HG02623 (cell line): ENCODE measurements at regions not wholly inside any gene's neighbourhood (a gene's known extent, or its start where the extent isn't known, plus 50 kb on each side); places are given as distances from the start of the nearest gene placed in this dataset.
A peak's percentile ranks its signal among the peaks of the same experiment; 100 is the strongest.

Experiments
- ATAC-seq: cut with Tn5 transposase; IDR thresholded peaks from one replicate; pipeline ENCODE4 v1.9.1; 2021; ENCODE audit warnings: moderate library complexity; ENCODE audit not compliant: unreplicated experiment

DNA sequence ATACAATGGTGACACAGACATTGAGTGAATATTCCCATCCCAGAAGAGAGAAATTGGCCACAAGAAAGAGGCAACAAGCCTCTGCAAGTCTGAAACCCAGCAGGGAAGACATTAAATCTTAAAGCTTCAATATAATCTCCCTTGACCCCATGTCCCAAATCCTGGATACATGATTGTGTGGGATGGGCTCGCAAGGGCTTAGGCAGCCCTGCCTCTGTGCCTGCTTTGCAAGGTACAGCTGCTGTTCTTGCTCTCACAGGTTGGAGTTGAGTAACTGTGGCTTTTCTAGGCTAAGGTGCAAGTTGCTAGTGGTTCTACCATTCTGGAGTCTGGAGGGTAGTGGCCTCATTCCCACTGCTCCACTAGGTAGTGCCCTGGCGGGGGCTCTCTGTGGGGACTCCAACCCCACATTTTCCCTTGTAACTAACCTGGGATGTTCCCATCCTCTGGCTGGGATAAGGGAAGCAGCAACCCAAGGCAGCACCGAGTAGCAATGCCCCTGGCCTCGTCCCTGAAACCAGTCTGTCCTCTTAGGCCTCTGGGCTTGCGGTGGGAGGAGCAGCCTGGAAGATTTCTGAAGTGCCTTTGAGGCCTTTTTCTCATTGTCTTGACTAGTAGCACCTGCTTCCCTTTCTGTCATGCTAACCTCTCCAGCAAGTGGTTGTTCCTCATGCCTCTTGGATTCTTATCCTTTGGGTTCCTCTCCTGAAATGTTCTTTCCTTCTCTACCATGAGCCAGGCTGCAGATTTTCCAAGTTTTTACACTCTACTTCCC is 90.0 kb downstream of the FAM174B start:
- no peak for ATAC-seq

DNA sequence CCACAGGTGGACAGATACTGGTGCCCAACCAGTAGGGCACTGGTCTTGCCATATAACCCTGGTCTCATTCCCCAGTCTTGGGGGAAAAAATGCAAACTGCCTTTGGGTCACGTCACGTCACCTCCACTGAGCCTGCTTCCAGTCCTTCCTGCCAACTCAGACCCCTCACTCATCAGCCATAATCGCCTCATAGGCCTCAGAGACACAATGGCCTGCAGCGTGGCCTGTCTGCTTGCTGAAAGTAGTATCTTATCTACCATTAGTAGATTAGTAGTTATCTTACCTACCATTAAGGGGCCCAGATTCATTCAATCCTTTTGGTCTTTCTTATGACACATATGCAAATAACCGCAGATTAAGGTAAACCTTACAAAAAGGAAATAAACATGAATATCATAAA is 93.8 kb downstream of the FAM174B start:
- ATAC-seq, result no peak

DNA sequence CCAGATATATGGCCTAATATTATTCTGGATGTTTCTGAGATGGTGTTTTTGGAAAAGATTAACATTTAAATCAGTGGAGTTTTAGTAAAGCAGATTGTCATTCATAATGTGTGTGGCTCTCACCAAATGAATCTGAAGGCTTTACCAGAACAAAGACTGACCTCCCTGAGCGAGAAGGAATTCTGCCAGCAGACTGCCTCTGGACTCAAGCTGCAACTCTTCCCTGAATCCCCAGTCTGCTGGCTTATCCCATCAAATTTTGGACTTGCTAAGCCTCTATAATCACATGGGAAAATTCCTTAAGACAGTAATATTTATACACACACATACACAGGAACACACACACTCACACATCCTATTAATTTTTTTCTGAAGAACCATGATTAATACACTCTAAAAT is 102.3 kb downstream of the FAM174B start:
- no peak for ATAC-seq

DNA sequence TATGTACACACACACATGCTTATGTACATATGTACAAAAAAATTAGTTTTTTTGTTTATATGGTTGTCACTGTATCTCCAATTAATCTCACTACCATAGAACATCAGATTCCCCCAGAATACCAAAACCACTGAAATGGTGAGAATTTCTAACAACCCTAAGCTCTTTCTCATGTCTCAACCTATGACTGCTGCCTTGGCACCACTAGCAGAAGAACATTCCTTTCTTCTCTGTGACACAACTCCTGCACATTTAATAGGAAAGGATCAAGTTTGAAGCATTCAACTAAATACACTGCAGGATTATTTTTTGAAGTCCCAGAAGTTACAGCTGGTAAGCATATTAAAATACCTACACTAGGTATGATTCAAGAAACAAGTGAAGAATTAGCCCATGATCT is 109.6 kb downstream of the FAM174B start:
- ATAC-seq, result no peak

DNA sequence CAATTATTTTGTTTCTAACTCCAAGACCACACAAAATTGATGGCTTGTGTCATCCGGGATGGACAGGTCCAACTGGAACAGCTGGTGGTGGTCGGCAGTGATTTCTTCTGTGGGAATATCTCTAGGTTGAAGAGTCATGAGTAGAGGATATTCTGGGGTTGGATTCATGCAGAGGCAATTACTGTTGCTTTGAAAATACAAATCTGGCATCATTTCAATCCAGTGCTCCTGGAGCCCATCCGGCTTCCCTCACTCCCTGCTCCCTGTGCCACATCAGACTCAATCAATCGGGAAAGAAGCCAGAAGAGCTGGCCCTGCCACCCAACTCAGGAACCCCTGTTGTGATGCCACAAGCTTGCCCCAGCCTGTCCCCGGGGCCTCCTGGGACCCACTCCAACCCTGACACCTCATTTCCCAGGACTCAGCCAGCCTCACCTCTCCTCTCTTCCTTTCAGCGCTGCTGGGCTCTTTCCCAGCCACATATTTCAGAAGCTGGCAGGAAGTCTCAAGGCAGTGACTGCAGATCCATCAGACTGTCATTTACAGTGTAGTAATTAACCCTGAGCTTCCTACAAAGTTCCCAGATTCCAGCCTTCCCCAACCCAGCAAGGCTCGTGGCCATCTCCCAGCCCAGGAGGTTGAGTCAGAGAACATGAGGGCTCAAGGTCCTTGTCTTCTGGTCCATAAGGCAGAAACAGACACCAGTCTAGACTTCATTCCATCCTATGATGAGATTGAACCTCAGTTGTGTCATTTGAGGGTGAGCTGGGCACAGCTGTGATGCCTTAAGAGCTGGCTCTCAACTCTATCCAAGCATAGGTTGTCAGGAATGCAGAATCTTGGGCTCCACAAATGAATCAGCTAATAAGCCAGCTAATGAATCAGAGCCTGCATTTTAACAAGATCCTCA is 114.0 kb downstream of the FAM174B start:
- no peak for ATAC-seq

DNA sequence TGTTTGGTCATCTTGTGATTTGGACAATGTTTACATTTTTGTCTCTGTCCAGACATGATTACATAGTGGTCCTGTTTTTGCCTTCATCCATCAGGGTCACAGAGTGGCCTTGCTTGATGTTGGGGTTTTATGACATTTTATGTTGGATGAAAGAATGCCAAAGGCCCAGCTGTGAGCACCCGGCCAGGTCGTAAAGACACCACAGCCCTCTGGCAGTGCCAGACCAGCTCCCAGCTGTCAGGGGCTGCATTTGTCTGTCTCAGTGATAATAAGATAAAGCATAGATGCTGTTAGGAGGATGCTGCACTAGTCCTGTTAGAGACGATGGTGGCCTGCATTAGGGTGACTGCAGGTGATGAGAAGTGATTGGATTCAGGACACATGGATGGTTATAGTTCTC is 117.5 kb downstream of the FAM174B start:
- no peak for ATAC-seq

DNA sequence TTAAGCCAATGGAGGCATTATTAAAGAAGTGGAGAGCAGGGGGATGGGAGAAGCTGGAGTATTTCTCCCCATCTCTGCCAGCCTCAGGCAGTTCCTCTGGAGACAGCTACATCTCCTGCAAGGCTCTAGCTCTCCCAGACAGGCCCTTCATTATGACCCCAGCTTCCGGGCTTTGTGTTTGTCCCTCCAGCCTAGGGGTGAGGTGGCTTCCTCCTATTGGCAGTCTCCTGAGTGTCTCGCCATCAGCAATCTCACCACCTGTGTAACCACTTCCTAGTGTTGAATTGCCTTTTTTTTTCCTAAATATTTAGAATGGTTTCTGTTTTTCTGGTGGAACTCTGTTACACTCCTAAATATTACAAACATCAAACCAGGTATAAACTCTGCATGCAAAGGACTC is 122.3 kb downstream of the FAM174B start:
- ATAC-seq, result no peak

DNA sequence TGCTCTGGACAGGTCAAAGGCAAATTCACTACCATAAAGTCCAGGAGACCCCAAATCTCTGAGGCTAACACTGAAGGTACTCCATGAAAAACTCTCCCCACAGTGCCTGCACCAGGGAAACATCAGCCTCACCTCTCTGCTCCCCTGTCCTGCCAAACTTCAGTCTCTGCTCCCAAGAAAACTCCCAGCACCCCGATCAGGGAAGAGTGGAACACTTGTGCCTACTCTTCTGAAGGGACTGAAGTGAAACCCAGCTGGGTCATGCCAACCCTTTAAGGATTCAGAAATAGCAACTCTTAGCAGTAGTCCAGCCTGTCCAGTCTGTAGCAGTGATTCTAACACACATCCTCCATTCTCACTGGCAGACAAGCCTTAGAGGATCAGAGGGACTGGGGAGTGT is 124.2 kb downstream of the FAM174B start:
- no peak for ATAC-seq

DNA sequence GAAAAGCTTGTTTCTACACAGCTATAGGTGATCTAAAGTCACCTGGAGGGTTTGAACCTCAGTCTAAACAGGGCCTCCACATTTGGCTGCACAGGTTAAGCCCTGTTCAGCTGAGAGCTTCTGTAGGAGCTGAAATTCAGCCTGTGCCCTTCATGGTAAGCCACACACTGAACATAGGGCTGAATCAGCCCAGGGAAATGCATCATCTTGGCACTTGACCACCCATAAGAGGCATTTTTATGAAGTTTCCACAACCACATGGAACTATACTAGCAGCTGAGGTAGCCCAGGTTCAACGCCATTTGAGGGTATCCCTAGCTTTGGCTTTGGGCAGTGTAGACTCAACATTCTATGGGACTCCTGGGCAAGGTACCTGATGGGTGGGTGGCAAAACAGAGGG is 126.8 kb downstream of the FAM174B start:
- ATAC-seq, result no peak

DNA sequence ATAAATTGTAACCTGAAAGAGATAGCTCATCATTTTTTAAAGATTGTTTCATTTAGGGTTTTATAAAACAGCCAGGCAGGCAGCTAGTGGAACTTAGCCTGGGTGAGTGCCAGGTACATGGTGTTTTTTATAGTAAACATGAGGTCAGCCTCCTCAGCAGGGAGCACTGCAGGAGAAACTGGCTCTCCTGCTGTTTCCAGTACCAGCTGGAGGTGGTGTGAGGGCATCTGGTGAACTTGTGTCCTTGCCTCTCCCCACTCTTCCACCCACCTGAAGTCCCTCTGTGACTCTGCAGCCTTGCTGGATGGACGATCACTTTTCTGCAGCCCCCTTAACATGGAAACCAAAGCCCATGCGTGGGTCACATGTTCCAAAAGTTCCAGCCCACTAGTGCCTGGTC is 128.4 kb downstream of the FAM174B start:
- no peak for ATAC-seq

DNA sequence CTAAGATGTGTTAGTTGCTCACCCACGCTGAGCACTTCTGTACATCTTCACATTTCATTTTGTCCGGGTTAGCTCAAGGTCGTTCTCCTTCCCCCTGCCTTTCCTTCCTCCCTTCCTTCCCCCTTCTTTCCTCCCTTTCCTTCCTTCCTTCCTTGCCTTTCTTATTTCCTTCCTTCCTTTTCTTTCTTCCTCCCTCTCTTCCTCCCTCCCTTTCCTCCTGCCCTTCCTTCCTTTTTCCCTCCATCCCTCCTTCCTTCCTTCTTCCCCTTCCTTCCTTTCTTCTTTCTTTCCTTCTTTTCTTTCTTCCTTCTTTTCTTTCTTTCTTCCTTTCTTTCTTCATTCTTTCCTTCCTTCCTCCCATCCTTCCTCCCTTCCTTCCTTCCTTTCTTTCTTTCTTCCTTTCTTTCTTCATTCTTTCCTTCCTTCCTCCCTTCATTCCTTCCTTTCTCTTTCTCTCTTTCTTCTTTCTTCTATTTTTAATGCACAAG is 129.8 kb downstream of the FAM174B start:
- ATAC-seq, result no peak

DNA sequence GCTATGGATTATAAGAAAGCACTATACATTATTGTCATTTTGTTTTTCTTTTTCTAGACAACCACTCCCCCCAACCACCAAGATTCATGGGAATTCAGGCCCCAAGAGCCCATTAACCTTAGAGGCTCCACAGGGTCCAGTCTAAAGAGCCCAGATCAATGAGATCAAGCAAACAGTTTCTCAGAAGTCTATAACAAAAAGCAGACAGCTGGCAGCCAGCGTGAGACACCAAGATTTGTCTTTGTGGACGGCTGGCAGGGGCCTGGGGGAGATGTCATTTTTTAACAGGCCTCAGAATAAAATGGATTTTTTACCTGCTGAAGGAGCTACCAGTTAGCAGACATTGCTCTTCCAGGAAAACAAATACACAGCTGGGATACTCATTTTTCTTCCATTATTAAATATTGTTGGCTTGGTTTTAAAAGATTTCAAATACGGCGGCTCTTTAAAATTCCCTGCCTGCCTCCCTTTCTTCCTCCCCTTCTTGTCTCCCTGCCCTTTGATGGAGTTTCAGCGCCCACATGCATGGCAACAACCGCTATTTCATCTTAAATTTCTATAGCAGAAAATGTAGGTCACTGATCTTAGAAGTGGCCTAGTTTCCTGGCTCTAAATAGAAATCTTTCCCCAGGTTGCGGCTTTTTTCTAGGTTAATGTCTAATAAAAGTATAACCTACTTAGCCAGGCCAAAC is 130.6 kb downstream of the FAM174B start:
- no peak for ATAC-seq

DNA sequence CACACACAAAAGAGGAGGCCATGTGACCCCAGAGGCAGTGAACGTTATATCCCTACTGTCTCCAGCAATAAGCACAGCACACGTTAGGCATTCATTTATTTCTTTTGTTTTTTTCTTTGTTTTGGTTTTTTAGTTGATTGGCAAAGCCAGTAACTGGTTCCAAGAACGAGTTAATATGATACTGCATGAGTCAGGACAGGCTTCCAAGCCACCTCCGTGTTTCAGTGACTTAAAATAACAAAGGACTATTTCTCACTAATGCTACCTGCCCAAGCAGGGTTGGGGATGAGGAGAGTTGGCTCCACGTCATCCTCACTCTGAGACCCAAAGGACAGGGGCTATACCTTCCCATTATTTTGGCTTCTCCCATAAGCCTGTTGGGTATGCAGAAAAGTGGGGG is 130.5 kb downstream of the ST8SIA2 start:
- no peak for ATAC-seq

DNA sequence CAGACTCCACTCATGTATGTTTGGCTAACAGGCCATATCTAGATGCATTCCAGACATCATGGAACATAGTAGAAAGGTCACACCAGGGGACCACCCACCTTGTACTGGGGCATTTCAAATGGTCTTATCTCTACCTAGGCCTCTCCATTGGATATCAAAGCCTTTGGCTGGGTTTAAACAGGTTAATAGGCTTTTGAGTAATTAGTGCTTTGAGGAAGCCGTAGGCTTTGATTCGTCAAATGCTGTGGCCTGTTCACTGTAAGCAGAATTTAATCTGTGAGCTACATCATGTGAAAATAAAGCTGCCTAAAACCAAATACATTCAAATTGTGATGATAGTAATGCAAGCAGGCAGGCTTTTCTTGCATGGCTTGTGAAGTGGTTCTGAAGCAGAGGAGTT is 129.5 kb downstream of the ST8SIA2 start:
- ATAC-seq, result no peak

DNA sequence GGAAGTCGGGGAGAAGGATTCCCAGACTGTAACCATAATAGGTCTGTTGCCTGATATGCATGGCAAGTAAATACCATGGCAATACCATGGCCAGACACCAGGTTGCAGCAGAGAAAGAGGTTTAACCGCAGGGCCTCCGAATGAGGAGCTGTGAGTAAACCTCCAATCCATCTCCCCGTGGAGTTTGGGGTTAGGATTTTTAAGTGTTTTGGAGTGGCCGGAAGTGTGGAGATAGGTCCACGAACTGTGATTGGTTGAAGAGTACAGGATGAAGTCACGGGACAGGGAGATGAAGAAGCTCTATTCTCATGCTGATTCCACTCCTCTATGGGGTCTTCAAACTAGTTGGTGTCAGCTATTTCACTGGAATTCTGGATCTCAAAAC is 127.9 kb downstream of the ST8SIA2 start:
- ATAC-seq, result peak; percentile 78

DNA sequence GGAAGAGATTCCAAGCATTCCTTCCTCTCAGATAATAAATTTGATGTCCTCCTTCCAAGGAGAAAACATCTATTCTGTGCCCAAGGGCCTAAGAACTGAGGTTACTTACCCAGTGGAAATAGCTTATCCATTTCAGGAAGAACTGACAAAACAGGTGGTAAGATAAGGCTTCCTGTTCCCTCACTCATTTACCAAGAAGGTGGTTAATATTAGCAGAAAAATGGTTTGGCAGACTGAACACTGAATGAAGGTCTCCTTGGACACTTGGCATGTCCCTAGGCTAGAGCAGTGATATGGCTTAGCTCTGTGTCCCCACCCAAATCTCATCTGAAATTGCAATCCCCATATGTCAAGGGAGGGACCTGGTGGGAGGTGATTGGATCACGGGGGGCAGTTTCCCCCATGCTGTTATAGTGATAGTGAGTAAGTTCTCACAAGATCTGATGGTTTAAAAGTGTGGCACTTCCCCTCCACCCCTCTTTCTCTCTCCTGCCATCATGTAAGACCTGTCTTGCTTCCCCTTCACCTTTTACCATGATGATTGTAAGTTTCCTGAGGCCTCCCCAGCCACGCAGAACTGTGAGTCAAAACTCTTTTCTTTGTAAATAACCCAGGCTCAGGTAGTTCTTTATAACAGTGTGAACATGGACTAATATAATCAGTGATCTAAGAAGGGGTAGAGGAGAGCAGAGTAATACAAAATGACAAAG is 127.4 kb downstream of the ST8SIA2 start:
- ATAC-seq, result peak; percentile 18

DNA sequence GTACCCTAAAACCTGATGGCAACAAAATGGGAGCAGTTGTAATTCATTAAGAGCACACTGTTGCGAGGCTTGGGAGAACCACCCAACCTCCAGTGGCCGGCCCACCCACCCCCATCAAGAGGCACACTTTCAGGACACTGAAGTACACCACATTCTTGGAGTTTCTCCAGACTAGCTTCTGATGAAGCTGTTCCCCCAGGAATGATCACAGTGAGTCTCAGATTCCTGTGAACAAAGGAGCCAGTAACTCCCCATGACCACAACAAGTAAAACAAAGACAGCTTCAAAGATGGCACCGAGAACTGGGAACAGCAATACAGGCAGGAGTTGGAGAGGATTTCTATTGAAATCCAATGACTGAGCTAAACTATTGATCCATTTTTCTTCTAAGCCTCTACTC is 126.0 kb downstream of the ST8SIA2 start:
- ATAC-seq, result no peak
